Endothelial cell of umbilical vein (primary cell): ENCODE measurements at regions not wholly inside any gene's neighbourhood (a gene's known extent, or its start where the extent isn't known, plus 50 kb on each side); places are given as distances from the start of the nearest gene placed in this dataset.

ENCODE experiments used
- BruUV-seq: library from RNA; stranded (reverse); fragments of 400-500 nt; replicated peaks from 2 replicates; lab custom pipeline; 2021; lab: Mats Ljungman, UMichigan
- CTCF ChIA-PET: fragments of 300-600, 350-600 bp; sonication (Branson Sonifier 250); formaldehyde crosslinking; loops from one replicate; lab custom pipeline; 2021; ENCODE audit warnings: antibody characterized with exemption, inconsistent platforms; lab: Charles Lee
- POLR2A ChIA-PET: fragments of 300-600, 350-600 bp; sonication (Branson Sonifier 250); formaldehyde crosslinking; loops from one replicate; lab custom pipeline; 2021; ENCODE audit warnings: antibody characterized with exemption, inconsistent platforms; lab: Charles Lee
- DNase-seq: peaks from one replicate; pipeline ENCODE4 v3.0.0-alpha.2; 2011; ENCODE audit warnings: low read depth, low spot score
- FAIRE-seq: peaks from 2 replicates; lab custom pipeline; 2011; peaks lifted over from hg19 to GRCh38; lab: Jason Lieb, UNC
- H2AFZ ChIP-seq: 2 replicates; pipeline ENCODE4 v1.6.0; 2012; ENCODE audit warnings: low read depth, low read length, control low read depth, inconsistent platforms
- H3K27ac ChIP-seq: 2 replicates; pipeline ENCODE4 v1.5.1; 2011; ENCODE audit warnings: low read depth, mild to moderate bottlenecking, control low read depth, low read length, moderate library complexity; ENCODE audit not compliant: insufficient read depth
- H3K27me3 ChIP-seq, 2 experiments: 2 replicates each; pipeline versions ENCODE4 v1.6.0 to v1.6.1; 2011; ENCODE audit warnings: low read length in 2 of 2, mixed read lengths in 1 of 2; ENCODE audit not compliant: control insufficient read depth in 2 of 2, insufficient read depth in 2 of 2
- H3K36me3 ChIP-seq, 2 experiments: 2 replicates in 1 of 2; 3 replicates in 1 of 2; pipeline ENCODE4 v1.5.1; 2011; ENCODE audit warnings: low read length in 2 of 2, mild to moderate bottlenecking in 1 of 2, moderate library complexity in 1 of 2; ENCODE audit not compliant: control insufficient read depth in 2 of 2, insufficient read depth in 2 of 2; ENCODE audit errors: extremely low read depth in 1 of 2
- H3K4me1 ChIP-seq: 3 replicates; pipeline ENCODE4 v1.5.1; 2011; ENCODE audit warnings: mild to moderate bottlenecking, low read length; ENCODE audit not compliant: control insufficient read depth, insufficient read depth; ENCODE audit errors: extremely low read depth
- H3K4me2 ChIP-seq: 2 replicates; pipeline ENCODE4 v1.6.1; 2011; ENCODE audit warnings: low read length, control low read depth, mixed read lengths; ENCODE audit not compliant: insufficient read depth
- H3K4me3 ChIP-seq, 3 experiments: fragments of 200-600 bp in 1 of 3; sonication (generic), shearing (Covaris generic) in 1 of 3; replicated peaks in 1 of 3; 2 replicates each; pipeline ENCODE4 v1.5.1; 2011 to 2016; ENCODE audit warnings: control low read depth in 3 of 3, low read length in 3 of 3, mild to moderate bottlenecking in 2 of 3, inconsistent platforms in 1 of 3, low read depth in 1 of 3, moderate library complexity in 1 of 3; ENCODE audit not compliant: insufficient read depth in 1 of 3
- H3K79me2 ChIP-seq: 2 replicates; pipeline ENCODE4 v1.6.0; 2012; ENCODE audit warnings: low read length, inconsistent platforms; ENCODE audit not compliant: control insufficient read depth, insufficient read depth
- H3K9ac ChIP-seq: replicated peaks from 2 replicates; pipeline ENCODE3; 2011; ENCODE audit warnings: low read length, control low read depth; ENCODE audit not compliant: insufficient read depth; ENCODE audit errors: extremely low read depth
- H3K9me1 ChIP-seq: replicated peaks from 3 replicates; pipeline ENCODE4 v1.6.0; 2011; ENCODE audit warnings: mild to moderate bottlenecking, low read length; ENCODE audit not compliant: control insufficient read depth, insufficient read depth; ENCODE audit errors: extremely low read depth
- H3K9me3 ChIP-seq: replicated peaks from 2 replicates; pipeline ENCODE4 v1.5.1; 2012; ENCODE audit warnings: low read length, inconsistent platforms; ENCODE audit not compliant: control insufficient read depth, insufficient read depth
- H4K20me1 ChIP-seq: replicated peaks from 2 replicates; pipeline ENCODE3; 2011; ENCODE audit warnings: mild to moderate bottlenecking, low read length; ENCODE audit not compliant: control insufficient read depth, insufficient read depth; ENCODE audit errors: extremely low read depth
- EZH2 ChIP-seq: IDR thresholded peaks from 2 replicates; pipeline ENCODE4 v1.6.1; 2012; ENCODE audit warnings: borderline replicate concordance, low read depth, mild to moderate bottlenecking, moderate library complexity, low read length, inconsistent platforms; ENCODE audit not compliant: severe bottlenecking
- FOS ChIP-seq: IDR thresholded peaks from 2 replicates; pipeline ENCODE4 v1.6.1; 2011; ENCODE audit warnings: mild to moderate bottlenecking, low read length, moderate library complexity, borderline replicate concordance; ENCODE audit not compliant: insufficient read depth
- GATA2 ChIP-seq: IDR thresholded peaks from 2 replicates; pipeline ENCODE4 v1.7.0; 2011; ENCODE audit warnings: low read depth, mild to moderate bottlenecking, moderate library complexity, mixed read lengths, low read length; ENCODE audit not compliant: insufficient read length, insufficient read depth
- JUN ChIP-seq: IDR thresholded peaks from 2 replicates; pipeline ENCODE4 v1.6.1; 2011; ENCODE audit warnings: borderline replicate concordance, low read depth; ENCODE audit not compliant: insufficient read length, insufficient read depth
- MYC ChIP-seq: IDR thresholded peaks from one replicate; pipeline ENCODE4 v1.6.1; 2011; ENCODE audit warnings: mild to moderate bottlenecking, low read depth, low read length
- POLR2A ChIP-seq: IDR thresholded peaks from 2 replicates; pipeline ENCODE4 v1.6.1; 2012; ENCODE audit warnings: low read depth, mild to moderate bottlenecking, control low read depth, low read length
- POLR2AphosphoS5 ChIP-seq: IDR thresholded peaks from 2 replicates; pipeline ENCODE4 v1.6.1; 2012; ENCODE audit warnings: low read depth, mild to moderate bottlenecking, control low read depth, low read length, moderate library complexity; ENCODE audit not compliant: insufficient read depth
- dilution Hi-C: fragments of 300-500 bp; cut with MboI; formaldehyde crosslinking; loops from one replicate; pipeline ENCODE4 v1.15.0; 2019; ENCODE audit warnings: low sequenced_read_pairs; ENCODE audit not compliant: extremely low pct_ligation_motif_present
- intact Hi-C: fragments of 100-400 bp; cut with micrococcal nuclease; formaldehyde crosslinking; loops from one replicate; pipeline ENCODE4 v1.10.0; 2022
- TF ChIP-seq, protein P1 (sequence below), 2 donors: IDR thresholded peaks; 1 replicate in 1 of 2; 2 replicates in 1 of 2; pipeline ENCODE4 v1.5.1; 2011; ENCODE audit warnings: low read length in 2 of 2, mild to moderate bottlenecking in 2 of 2, moderate library complexity in 2 of 2, control low read depth in 1 of 2, inconsistent platforms in 1 of 2, low read depth in 1 of 2; ENCODE audit not compliant: insufficient read depth in 1 of 2; ENCODE audit errors: extremely low read depth in 1 of 2
- TF ChIP-seq, protein P2 (sequence below): IDR thresholded peaks from 2 replicates; pipeline ENCODE4 v1.6.1; 2011; ENCODE audit not compliant: insufficient read depth, insufficient read length

DNA sequence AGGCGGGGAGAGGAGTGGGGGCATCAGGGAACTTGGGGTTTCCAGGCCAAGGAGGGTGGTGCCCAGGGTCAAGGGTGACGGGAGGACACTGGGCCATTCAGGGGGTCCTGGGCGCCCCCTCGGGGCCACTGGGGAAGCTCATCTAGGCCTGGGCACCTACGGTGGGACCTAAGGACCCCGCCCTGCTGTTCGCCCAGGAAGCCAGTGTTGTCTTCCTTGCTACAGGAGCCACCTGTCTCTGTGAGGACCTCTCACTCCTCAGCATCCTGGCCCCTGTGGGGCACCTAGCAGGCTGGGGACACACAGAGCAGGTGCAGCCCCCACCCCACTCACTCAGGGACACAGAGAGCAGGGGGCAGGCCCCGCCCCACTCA is 191.6 kb downstream of the IGLL1 start:
- no peak for FAIRE-seq
- ChIA-PET CTCF (interaction anchor here (1.4 kb wide), 1 partner anchor 429 kb away, joined by 14 read pairs; no protein-coding TSS in a partner anchor), POLR2A (no interaction called here)
- Histone ChIP-seq H3K4me3 (no peak overlapping the region), H3K9ac (no peak overlapping the region), H3K9me1 (no peaks in the 10 kb centered on the region), H3K9me3 (no peaks in the 10 kb centered on the region), H3K36me3 (no peaks in the 10 kb centered on the region), H3K27ac (no peak overlapping the region), H2AFZ (no peak overlapping the region), H4K20me1 (no peaks in the 10 kb centered on the region), H3K4me1 (no peaks in the 10 kb centered on the region), H3K79me2 (no peaks in the 10 kb centered on the region), H3K27me3 (no peaks in the 10 kb centered on the region), H3K4me2 (no peak overlapping the region)
- DNase-seq, result no peak
- dilution Hi-C loops, result no loop called here
- intact Hi-C loops, result loop anchor here (5.0 to 10.0 kb wide), 2 partner anchors 149 to 244 kb away; partner anchors contain the start of genes RAB36 and RSPH14
- no TSS peak for BruUV-seq
- TF ChIP-seq, protein P1, sequence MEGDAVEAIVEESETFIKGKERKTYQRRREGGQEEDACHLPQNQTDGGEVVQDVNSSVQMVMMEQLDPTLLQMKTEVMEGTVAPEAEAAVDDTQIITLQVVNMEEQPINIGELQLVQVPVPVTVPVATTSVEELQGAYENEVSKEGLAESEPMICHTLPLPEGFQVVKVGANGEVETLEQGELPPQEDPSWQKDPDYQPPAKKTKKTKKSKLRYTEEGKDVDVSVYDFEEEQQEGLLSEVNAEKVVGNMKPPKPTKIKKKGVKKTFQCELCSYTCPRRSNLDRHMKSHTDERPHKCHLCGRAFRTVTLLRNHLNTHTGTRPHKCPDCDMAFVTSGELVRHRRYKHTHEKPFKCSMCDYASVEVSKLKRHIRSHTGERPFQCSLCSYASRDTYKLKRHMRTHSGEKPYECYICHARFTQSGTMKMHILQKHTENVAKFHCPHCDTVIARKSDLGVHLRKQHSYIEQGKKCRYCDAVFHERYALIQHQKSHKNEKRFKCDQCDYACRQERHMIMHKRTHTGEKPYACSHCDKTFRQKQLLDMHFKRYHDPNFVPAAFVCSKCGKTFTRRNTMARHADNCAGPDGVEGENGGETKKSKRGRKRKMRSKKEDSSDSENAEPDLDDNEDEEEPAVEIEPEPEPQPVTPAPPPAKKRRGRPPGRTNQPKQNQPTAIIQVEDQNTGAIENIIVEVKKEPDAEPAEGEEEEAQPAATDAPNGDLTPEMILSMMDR (IDR thresholded peaks at IDR 0.05; ENCODE audit: extremely low read depth in 1 of 2, insufficient read depth in 1 of 2, low read depth in 1 of 2, low read length in 2 of 2), result no peak
- no peak for TF ChIP-seq POLR2A
- no peak for TF ChIP-seq EZH2
- TF ChIP-seq JUN, result no peak
- no peak for TF ChIP-seq FOS
- no peak for TF ChIP-seq MYC
- TF ChIP-seq, protein P2, sequence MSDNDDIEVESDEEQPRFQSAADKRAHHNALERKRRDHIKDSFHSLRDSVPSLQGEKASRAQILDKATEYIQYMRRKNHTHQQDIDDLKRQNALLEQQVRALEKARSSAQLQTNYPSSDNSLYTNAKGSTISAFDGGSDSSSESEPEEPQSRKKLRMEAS, result no peak
- TF ChIP-seq POLR2AphosphoS5, result no peak
- no peak for TF ChIP-seq GATA2
